ENCODE measurements at regions not wholly inside any gene's neighbourhood (a gene's known extent, or its start where the extent isn't known, plus 50 kb on each side); places are given as distances from the start of the nearest gene placed in this dataset.

DNA sequence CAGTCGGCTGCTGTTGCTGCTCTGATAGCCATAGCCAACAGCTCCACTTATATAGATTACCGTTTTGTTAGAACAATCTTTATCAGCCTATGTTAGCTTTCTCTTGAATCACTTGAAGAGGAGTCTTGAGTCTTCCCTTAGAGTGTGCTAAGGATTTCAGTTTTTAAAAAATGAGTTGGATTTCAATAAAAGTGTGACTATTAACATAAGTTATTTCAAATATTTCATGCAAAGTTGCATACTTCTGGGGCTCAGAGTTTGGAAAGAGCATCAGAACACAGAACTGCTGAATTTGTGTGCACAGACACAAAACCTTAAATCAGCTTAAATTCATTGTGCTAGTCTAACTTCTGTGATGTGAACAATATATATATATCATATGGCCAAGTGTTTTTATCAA, 174.7 kb downstream of the MTX2 start:
- no peak for ATAC-seq
- WGBS, 2 donors: 32 to 41% methylated on average over 2 of the region's 2 CpGs

GRCh38 chr2:176445956-176446355, 176.7 kb downstream of the MTX2 start:
- Histone ChIP-seq H3K4me3 (no peak overlapping the region), H3K9me3 (no peaks in the 10 kb centered on the region), H3K27me3 (no peaks in the 10 kb centered on the region), H3K27ac (no peak overlapping the region), H3K4me1 (no peaks in the 10 kb centered on the region), H3K36me3 (no peaks in the 10 kb centered on the region)
- DNase-seq (no peak), ATAC-seq (no peak), FAIRE-seq (no peak)
- TF ChIP-seq, protein P1, sequence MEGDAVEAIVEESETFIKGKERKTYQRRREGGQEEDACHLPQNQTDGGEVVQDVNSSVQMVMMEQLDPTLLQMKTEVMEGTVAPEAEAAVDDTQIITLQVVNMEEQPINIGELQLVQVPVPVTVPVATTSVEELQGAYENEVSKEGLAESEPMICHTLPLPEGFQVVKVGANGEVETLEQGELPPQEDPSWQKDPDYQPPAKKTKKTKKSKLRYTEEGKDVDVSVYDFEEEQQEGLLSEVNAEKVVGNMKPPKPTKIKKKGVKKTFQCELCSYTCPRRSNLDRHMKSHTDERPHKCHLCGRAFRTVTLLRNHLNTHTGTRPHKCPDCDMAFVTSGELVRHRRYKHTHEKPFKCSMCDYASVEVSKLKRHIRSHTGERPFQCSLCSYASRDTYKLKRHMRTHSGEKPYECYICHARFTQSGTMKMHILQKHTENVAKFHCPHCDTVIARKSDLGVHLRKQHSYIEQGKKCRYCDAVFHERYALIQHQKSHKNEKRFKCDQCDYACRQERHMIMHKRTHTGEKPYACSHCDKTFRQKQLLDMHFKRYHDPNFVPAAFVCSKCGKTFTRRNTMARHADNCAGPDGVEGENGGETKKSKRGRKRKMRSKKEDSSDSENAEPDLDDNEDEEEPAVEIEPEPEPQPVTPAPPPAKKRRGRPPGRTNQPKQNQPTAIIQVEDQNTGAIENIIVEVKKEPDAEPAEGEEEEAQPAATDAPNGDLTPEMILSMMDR (IDR thresholded peaks at IDR 0.05): no peak
- intact Hi-C loops (cut with DNase I): no loop called here
- WGBS, 2 donors: 92 to 97% methylated on average over 4 of the region's 4 CpGs

More for the DNA sequence above, 174.7 kb downstream of the MTX2 start:
- no peaks in the 10 kb centered on the region for H3K27me3 ChIP-seq
- H3K4me3 ChIP-seq: no peak overlapping the region
- DNase-seq (no peak), FAIRE-seq (no peak)
- TF ChIP-seq, protein P1 (IDR thresholded peaks at IDR 0.05): no peak
- H3K36me3 ChIP-seq: no peaks in the 10 kb centered on the region
- H3K9me3 ChIP-seq: no peaks in the 10 kb centered on the region
- H3K4me1 ChIP-seq: no peaks in the 10 kb centered on the region
- H3K27ac ChIP-seq: no peak overlapping the region
- intact Hi-C loops (cut with DNase I): no loop called here

DNA sequence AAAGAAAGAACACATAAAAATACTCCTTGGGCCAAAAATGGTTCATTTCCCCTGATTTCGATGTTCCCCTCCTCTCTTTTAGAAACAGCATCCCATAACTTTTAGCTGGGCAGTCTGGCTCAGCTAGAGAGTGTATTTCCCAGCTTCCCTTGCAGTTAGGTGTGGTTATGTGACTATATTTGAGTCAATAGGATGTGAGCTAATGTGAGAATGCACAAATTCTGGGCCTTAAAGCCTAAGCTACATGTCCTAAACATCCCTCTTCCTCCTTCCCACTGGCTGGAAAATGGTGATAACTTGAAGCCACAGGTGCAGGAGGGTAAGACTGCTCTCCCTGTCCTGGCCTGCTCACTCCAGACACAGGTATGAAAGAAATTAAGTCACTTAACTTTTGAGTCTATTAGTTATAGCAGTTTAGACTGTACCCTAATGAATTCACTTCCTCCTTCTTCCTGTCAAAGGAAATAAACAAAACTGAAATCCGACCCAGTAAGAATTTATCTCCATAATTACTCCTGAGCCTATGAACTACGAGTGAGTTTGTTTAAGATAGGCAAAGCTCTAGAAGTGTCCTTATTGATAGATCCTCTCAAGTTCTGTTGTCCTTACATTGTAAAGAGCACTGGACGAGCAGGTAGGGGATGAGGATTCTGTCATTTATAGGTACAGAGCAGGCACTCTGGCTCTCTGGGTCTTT, 177.6 kb downstream of the MTX2 start:
- no peak for FAIRE-seq
- no peak for ATAC-seq
- no peak overlapping the region for H3K4me3 ChIP-seq
- H3K27ac ChIP-seq: no peak overlapping the region
- intact Hi-C loops (cut with DNase I): no loop called here
- no peaks in the 10 kb centered on the region for H3K36me3 ChIP-seq
- WGBS, 2 donors: 48 to 54% methylated on average over 4 of the region's 4 CpGs
- H3K4me1 ChIP-seq: no peaks in the 10 kb centered on the region
- DNase-seq: no peak
- no peaks in the 10 kb centered on the region for H3K27me3 ChIP-seq
- H3K9me3 ChIP-seq: no peaks in the 10 kb centered on the region
- TF ChIP-seq, protein P1 (IDR thresholded peaks at IDR 0.05): no peak

DNA sequence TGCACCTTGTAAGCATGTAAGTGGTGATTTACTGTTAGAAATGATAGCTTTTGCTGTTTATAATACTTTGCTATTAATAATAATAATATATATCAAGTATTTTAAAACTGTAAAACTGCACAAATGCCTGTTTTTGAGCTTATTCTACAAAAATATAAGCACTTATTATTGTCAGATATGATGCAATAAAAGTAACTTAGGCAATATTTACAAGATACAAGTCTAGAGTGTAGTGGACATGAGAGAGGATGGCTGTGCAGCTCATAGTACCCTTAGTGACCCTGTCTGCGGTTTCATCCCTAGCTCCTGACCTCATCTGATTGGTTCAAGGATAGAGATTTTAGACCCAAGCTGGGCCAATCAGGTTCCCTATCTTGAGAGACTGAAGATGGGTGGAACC, 178.4 kb downstream of the MTX2 start:
- Histone ChIP-seq H3K27me3 (no peaks in the 10 kb centered on the region), H3K4me1 (no peaks in the 10 kb centered on the region), H3K27ac (no peak overlapping the region), H3K4me3 (no peak overlapping the region), H3K9me3 (no peaks in the 10 kb centered on the region), H3K36me3 (no peaks in the 10 kb centered on the region)
- FAIRE-seq (no peak), ATAC-seq (no peak), DNase-seq (no peak)
- 86 to 91% methylated on average over 1 of the region's 1 CpG for WGBS, 2 donors
- intact Hi-C loops (cut with DNase I): no loop called here
- TF ChIP-seq, protein P1 (IDR thresholded peaks at IDR 0.05): no peak

GRCh38 chr2:176449852-176450251, 180.6 kb downstream of the MTX2 start:
- no peak overlapping the region for H3K27ac ChIP-seq
- H3K9me3 ChIP-seq: no peaks in the 10 kb centered on the region
- no peak overlapping the region for H3K4me3 ChIP-seq
- no peaks in the 10 kb centered on the region for H3K36me3 ChIP-seq
- ATAC-seq: no peak
- TF ChIP-seq, protein P1 (IDR thresholded peaks at IDR 0.05): no peak
- WGBS, 2 donors: 54 to 56% methylated on average over 3 of the region's 3 CpGs
- DNase-seq: no peak
- intact Hi-C loops (cut with DNase I): loop anchor here in 2 of 3 donors (5.0 to 10.0 kb wide), 2 partner anchors 308 to 315 kb away; no protein-coding TSS in a partner anchor
- FAIRE-seq: no peak
- peaks cover 0 to 7% (median 0%) of the 10 kb centered on the region in 4 donors for H3K27me3 ChIP-seq
- H3K4me1 ChIP-seq: no peaks in the 10 kb centered on the region

All from pancreas (tissue), 10 donors.